GM19455 (cell line): ENCODE measurements at regions not wholly inside any gene's neighbourhood (a gene's known extent, or its start where the extent isn't known, plus 50 kb on each side); places are given as distances from the start of the nearest gene placed in this dataset.

Experiments
- ATAC-seq: cut with Tn5 transposase; IDR thresholded peaks from one replicate; pipeline ENCODE4 v1.9.1; 2021; ENCODE audit not compliant: unreplicated experiment

GRCh38 chr16:74232806-74233465 is 63.7 kb upstream of the PSMD7 start:
- ATAC-seq, result no peak

GRCh38 chr16:74230126-74230525 is 66.5 kb upstream of the PSMD7 start:
- no peak for ATAC-seq

- no peak for ATAC-seq
Measured at GRCh38 chr16:74226338-74226954, 70.2 kb upstream of the PSMD7 start.

- no peak for ATAC-seq
Measured at GRCh38 chr16:74224828-74225612, 71.6 kb upstream of the PSMD7 start.

GRCh38 chr16:74221828-74222227 is 74.8 kb upstream of the PSMD7 start:
- ATAC-seq, result no peak

DNA sequence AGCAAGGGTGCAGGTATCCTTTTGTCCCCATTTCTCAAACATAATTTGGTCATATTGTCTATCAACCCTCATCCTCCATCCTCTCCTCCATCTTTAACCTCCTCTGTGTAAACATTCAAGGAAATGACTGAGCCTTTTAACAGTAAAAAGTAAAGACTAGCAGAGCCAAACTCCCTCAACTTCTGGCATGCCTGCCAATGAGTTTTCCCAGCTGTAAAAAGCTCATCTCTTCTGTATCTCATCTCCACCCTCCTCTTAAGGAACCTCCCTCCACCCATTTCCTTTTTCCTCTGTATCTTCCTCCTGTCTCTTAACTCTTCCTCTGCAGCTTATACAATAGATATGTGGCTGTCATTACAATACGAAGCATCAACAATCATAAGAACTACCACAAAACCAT is 76.9 kb upstream of the PSMD7 start:
- ATAC-seq, result no peak

DNA sequence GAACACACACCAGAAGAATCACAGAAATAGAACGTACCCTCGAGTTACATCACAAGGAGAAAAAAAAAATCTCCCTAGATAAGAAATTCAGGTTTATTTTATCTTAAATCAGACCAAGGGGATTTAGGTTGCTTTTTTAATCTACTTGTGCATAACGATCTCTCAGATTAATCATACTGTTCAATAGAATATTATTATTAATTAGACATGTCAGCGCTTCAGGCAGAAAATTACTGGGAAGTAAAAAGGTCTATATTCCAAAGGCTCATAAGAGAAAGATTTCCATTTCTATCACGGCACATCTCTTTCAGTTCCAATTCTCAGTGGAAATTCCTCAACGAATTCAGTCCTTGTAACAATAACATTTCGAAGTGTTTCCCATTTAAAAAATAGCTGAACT is 77.7 kb upstream of the PSMD7 start:
- no peak for ATAC-seq

DNA sequence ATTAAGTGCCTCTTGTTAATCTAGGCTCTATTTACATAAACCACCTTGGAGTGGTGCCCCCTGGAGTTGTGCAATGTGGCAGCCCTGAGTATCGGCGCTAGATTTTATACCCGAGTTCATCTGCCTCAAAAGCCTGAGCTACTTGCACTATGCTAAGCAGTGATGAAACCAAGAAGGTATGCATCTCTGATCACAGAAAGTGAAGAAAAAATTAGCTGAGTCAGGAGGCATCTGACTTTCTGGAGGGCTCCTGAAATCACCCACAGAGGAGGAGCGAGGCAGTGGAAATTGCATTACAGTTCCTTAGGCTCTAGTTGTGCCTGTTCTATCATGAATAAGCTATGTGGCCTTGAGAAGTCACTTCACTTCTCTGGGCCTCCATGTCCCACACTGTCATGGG is 80.3 kb upstream of the PSMD7 start:
- no peak for ATAC-seq

DNA sequence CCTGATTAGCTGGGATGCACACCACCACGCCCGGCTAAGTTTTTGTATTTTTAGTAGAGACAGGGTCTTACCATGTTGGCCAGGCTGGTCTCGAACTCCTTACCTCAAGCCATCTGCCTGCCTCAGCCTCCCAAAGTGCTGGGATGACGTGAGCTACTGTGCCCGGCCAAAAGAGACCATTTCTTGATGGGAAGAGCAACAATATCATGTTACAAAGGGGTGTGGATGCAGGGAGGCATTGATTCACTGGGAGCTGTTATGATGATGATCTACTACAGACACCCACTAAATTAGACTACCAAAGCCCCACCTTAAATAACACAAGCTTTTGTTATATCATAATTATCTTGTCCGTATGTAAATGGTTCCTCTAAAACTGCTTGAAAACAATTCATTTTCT is 81.4 kb upstream of the PSMD7 start:
- ATAC-seq, result no peak

DNA sequence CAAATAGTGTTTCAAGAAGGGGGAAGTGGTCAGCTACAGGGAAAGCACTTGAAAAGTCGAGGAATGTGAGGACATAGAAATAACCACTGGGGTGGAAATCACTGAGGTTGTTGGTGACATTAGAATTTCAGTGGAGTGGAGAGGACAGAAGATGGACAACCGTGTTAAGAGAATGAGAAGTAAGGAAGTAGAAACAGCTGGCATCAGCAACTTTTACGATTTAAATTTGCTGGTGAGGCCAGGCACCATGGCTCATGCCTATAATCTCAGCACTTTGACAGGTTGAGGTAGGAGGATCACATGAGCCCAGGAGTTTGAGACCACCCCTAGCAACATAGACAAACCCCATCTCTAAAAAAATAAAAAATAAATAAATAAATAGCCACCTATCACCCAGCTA is 83.2 kb upstream of the PSMD7 start:
- ATAC-seq, result no peak

GRCh38 chr16:74210245-74210644 is 86.4 kb upstream of the PSMD7 start:
- ATAC-seq, result no peak

GRCh38 chr16:74202009-74202408 is 94.6 kb upstream of the PSMD7 start:
- no peak for ATAC-seq

GRCh38 chr16:74201576-74201975 is 95.0 kb upstream of the PSMD7 start:
- no peak for ATAC-seq

DNA sequence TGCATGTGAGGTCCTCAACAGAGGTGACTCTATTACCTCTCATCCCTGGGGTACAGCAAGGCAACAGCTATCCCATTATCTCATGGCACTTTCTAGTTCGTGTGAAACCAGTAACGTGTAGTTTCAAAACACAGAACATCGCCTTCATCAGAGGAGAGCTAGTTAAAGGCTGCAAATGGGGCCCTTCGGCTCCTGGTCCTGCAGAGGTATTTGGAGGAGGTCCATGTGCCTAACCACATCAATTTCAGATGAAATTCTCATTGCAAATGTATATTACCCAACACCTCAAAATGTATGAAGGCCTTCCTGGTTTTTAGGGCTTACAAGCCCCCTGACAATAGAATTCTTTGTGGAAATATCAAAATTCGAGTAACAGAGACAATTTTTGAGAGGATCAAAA is 95.7 kb upstream of the PSMD7 start:
- no peak for ATAC-seq

DNA sequence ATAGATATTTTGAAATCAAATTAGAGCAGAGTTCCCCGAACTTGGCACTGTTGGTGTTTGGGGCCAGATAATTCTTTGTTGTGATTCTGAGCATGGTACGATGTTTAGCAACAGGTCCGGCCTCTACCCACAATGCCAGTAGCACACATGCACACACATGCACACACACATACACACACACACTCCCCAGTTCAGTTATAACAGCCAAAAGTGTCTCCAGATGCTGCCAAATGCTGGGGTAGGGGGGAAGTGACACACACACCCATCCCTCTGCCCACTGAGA is 96.8 kb upstream of the PSMD7 start:
- ATAC-seq, result no peak

- ATAC-seq, result no peak
Measured at GRCh38 chr16:74199066-74199841, 97.4 kb upstream of the PSMD7 start.

- ATAC-seq, result no peak
Measured at GRCh38 chr16:74192281-74192797, 104.3 kb upstream of the PSMD7 start.

GRCh38 chr16:74190292-74190691 is 106.3 kb upstream of the PSMD7 start:
- ATAC-seq, result no peak

- no peak for ATAC-seq
Measured at GRCh38 chr16:74188856-74189255, 107.8 kb upstream of the PSMD7 start.

- no peak for ATAC-seq
Measured at GRCh38 chr16:74186561-74186971, 110.0 kb upstream of the PSMD7 start.

GRCh38 chr16:74184839-74185238 is 111.8 kb upstream of the PSMD7 start:
- ATAC-seq, result no peak
